Stimulated activated CD8-positive, alpha-beta memory T cell treated with anti-CD3 and anti-CD28 coated beads, Interleukin-2, amount 100 ng/mL, for 48 hours (primary cell): ENCODE measurements at regions not wholly inside any gene's neighbourhood (a gene's known extent, or its start where the extent isn't known, plus 50 kb on each side); places are given as distances from the start of the nearest gene placed in this dataset.

Source experiments
- DNase-seq, 2 donors: peaks; one replicate each; pipeline ENCODE4 v3.0.0-alpha.2; 2020; ENCODE audit warnings: low read depth in 2 of 2

DNA sequence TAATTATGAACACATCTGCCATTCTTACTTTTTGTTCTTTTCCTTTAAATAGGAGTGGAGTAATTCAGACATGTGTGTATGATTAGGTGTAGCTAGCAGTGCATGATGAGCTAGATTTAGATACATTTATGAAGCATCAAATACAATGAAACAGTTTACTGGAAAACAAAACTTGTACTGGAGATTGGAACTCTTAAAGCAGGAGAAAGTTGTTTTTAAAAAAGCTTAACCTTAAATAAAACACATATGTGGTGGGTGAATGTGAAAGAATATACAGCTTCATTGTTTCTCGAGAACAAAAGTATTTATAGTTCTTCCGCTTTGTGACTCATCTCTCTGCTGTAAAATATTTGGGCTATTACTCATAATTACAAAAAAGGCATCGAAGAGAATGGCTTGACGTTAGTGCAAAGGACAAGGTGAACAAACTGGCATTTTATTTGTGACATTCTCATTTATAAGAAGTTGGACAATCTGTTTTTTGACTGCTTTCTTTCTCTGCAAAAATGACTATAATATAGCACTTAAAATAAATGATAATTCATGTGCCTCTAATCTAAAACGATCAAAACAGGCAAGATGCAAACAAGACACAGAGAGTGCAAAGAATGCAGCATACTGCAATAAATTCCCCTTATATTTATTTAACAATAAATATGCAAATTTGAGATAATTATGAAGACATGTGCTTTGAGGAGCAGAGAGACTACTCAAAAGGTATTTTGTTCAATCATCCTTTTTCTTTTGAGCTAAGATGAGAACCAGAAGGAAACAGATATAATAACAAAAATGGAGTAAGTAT is 478.8 kb downstream of the CETN3 start:
- DNase-seq: no peak

DNA sequence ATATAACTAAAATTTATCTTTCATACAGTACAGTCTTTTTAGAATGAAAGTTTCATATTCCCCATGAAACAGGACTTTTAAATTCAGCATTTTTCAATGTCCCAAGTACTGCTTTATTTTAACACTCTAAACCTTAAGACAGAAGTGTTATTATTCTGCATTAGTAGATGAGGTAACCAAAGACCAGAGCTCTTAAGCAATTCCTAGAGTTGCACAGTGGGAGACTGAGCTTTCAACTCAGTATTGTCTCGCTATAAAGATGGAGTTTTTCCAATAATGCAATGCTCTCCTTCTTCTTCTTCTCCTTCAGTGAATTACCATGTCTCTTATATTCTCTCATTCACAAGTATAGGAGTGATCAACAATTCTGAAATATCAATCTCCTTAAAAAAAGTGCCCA is 479.7 kb downstream of the CETN3 start:
- no peak for DNase-seq

GRCh38 chr5:89929173-89929572 is 480.4 kb downstream of the CETN3 start:
- DNase-seq: no peak

DNA sequence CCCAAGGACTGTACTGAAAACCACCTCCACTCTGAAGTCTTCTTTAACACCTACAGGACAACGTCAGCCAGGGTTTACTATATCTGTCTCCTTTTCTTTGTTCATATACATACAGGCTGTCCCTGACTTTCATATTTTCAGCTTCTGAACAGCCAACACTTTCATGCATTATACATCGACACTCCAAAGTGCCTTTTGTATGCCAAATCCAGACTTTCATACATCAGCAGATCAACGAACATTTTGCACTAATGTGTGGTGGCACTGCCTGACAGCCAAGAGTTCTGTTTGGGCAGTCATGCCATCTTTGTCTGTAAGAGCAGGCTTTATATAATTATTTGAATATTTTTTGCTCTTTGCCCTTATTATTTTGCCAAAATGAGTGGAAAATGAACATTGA is 487.4 kb downstream of the CETN3 start:
- DNase-seq: no peak

DNA sequence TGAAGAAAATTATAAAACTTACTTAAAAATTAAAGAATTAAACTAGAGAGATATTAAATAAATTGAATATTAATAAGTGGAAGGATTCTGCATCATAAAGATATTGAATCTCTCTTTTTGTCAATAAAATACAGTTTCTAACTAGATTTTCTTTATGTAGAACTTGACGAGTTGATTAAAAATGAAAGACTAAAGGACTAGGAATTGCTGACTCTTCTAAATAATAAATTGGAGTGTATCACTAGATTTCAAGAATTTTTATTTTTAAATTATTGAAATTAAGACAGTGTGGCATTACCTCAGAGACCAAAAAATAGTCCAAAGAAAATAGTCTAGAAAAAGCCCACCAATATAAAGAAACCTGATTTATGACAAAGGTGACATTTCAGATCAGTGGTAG is 492.4 kb downstream of the CETN3 start:
- no peak for DNase-seq

DNA sequence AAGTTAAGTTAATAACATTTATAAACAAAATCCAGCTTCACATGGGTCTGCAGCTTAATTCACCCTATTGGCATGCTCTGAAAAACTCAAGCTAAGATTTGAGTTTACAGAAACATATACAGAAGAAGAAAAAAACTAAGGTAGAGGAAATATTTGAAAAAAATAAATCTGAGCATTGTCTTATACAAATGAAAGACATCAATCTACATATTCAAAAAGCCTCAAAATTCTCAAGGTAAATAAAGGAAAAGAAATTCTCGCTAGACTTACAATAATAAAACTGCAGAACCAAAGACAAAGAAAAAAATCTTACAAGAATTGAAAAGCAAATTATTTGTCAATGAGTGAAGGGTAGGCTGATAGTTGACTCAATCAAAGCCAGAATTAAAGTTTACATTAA is 493.4 kb downstream of the CETN3 start:
- DNase-seq: no peak

GRCh38 chr5:89908876-89909275 is 500.7 kb downstream of the CETN3 start:
- no peak for DNase-seq

DNA sequence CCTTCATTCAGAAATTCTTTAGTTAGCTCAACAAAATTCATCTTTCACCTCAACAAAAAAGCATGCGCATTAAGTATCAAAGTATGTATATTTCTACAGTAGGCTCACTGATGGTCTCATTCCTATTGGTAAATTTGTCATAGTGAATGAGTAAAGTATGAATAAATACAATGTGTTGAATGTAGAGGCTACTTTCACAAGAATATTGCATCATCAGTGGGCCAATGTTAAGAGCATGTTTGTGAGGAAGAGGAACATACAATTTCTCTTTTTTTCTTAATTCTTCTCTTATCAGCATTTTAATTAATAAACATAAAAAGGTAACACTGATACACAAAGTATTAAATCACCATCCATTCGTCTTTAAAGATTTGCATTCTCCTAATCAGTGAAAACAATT is 505.1 kb downstream of the CETN3 start:
- DNase-seq: no peak

DNA sequence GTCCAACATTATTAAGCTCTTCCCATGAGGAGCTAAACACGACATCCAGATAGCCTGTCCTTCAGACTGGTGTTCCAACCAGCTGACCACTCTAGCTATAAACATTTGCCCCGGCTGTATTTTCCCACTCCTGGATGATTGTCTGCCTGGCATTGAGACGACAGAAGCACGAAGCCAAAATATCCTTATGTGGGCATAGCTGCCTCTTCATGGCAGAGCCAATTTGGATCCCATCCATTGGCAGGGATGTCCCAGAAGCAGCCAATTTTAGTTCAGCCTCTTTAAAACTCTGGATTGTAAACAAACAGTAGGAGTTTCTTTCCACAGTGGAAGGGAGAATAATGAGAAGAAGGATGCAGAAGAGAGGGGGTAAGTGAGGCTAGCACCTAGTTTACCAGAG is 507.6 kb downstream of the CETN3 start:
- no peak for DNase-seq

DNA sequence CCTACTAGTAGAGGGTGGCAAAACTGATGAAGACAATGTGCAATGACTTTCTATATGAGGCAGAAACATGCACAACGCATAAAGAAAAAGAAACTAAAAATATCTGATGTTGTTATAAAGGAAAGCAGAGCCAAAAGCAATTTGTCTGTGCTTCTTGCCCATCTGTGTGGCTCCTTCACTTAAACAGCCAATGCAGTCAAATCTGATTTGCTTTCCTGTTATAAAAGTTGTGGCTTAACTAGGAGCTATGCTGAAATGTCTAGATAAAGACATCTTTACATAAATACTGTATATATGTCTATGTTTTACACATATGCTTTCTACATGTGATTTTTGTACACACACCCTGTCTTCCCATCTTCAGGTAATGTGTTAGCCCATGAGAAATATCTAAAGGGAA is 508.2 kb downstream of the CETN3 start:
- DNase-seq: no peak

- no peak for DNase-seq
Observed at GRCh38 chr5:89900346-89900745, 509.2 kb downstream of the CETN3 start.

GRCh38 chr5:89899559-89899958 is 510.0 kb downstream of the CETN3 start:
- no peak for DNase-seq

- no peak for DNase-seq
Observed at GRCh38 chr5:89893546-89893945, 516.0 kb downstream of the CETN3 start.

- DNase-seq: no peak
Observed at GRCh38 chr5:89885670-89886069, 523.9 kb downstream of the CETN3 start.

DNA sequence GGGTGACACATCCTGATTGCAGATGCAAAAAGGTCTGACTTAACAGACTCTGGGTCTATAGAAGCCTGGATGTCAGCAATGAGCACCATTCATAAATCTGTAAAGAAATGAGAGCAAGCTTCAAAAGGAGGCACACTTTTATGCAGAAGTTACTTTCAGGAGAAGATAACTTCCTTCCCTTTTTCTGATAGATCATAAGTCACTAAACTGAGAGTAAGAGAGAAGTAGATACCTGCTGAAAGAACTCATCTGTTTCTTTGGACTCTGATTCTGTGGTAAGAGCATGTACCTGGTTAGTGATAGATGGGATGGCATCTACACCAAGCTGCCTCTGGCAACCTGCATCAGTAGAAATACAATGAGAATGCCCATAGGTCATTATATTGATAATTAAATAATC is 525.6 kb downstream of the CETN3 start:
- DNase-seq: no peak

- DNase-seq: no peak
Observed at GRCh38 chr5:89878140-89879132, 531.1 kb downstream of the CETN3 start.

GRCh38 chr5:89871906-89872305 is 537.6 kb downstream of the CETN3 start:
- DNase-seq: no peak

- DNase-seq: no peak
Observed at GRCh38 chr5:89869346-89869745, 540.2 kb downstream of the CETN3 start.

GRCh38 chr5:89866410-89866809 is 543.1 kb downstream of the CETN3 start:
- no peak for DNase-seq

DNA sequence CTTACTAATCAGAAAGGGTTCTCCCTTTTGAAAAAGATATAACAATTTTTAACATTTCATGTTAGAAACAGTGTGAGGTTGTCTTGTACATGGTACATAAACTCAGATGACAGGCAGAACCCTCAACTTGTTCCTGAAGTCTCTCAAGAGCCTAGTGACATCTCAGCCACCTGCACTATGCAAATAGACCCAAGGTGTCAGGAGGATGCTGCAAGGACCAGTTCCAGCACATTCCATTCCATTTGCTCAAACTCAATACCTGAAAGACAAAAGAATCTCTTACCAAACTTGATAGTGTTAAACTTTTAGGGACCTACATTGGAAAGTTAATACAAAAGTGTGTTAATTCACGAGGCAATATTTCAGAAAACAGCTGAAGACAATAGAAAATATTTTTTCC is 544.6 kb downstream of the CETN3 start:
- DNase-seq: no peak

DNA sequence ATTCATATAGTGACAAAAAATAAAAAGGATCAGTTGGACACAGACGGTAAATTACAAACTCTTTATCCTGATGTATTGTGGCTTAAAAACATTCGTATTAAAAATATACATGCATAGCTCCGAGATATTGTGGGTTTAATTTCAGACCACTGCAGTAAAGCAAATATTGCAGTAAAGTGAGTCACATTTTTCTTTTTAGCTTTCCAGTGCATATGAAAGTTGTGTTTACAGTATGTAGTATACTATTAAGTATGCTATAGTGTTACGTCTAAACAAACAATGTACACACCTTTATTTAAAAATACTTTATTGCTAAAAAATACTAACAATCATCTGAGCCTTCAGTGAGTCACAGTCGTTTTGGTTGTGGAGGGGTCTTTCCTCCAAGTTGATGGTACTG is 551.8 kb downstream of the CETN3 start:
- DNase-seq: no peak

DNA sequence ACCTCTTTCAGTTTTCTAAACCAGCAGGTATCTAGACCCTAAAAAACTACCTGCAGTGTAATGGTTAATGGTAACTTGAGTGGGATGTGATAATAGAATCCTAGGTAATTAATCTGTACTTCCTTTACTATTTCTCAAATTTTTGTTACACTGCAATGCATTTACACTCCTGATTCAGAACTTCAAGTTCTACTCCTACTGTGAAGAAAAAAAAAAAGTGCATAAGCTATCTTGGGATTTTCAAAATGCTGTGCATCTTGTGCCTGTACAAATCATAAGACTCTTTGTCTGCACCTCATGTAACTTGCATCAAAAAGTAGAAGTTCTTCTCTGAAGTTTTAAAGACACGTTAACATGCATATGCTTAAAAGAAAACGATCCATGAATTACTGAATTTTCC is 554.1 kb downstream of the CETN3 start:
- no peak for DNase-seq

- no peak for DNase-seq
Observed at GRCh38 chr5:89851911-89852310, 557.6 kb downstream of the CETN3 start.
